ENCODE measurements at regions not wholly inside any gene's neighbourhood (a gene's known extent, or its start where the extent isn't known, plus 50 kb on each side); places are given as distances from the start of the nearest gene placed in this dataset.

DNA sequence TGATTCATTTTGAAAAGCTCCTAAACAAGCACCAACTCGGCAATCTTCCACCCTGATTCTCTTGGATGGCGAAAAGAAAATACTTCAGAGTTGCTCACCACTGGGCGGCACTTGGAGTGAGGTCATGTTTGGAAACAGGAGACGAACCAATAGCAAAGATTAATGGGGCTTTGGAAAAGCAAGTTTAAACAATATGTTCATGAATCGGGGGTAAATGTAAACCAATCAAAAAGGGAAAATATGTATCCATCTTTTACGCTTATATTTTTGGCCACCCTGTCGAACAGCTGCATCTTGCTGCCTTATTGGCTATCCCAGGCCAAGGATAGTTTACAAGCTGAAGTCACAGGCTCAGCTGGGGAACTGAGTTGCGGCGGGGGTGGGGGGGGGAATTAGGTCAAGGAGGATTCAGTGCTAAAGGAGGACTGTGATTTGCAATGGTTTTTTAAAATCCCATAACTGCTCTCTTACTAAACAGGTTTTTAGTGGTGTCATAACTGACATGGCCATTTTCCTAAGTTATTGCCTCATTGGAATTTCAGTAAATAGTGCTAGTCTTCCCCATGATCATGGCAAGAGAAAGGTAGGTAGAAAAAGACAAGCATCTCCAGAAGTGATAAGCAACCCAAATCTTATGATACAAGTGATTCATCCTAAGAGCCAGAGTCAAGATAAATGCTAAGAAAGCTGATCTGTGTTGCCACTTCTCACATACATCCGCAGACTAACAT, 210.6 kb downstream of the PHLDA1 start:
- H2AFZ ChIP-seq (replicated peaks), result no peak overlapping the region
- H3K27me3 ChIP-seq, result no peaks in the 10 kb centered on the region
- Mint-ChIP-seq H3K4me1 (peaks cover 19% of the 10 kb centered on the region), H3K27me3 (ENCODE audit: insufficient read depth, low read depth) (no peaks in the 10 kb centered on the region), H3K9me3 (peaks cover 2% of the 10 kb centered on the region), H3K27ac (peak overlapping the region; percentile 41), H3K36me3 (no peaks in the 10 kb centered on the region), H3K4me3 (no peak overlapping the region)
- no peaks in the 10 kb centered on the region for H3K79me2 ChIP-seq (ENCODE audit: low read depth)
- no peaks in the 10 kb centered on the region for H4K20me1 ChIP-seq (ENCODE audit: low read depth)
- no peak for DNase-seq (ENCODE audit: low spot score)
- H3K4me1 ChIP-seq, result no peaks in the 10 kb centered on the region
- no peaks in the 10 kb centered on the region for H3F3A ChIP-seq (ENCODE audit: low read depth)
- no peaks in the 10 kb centered on the region for H3K9me3 ChIP-seq (ENCODE audit: low read depth)
- no peaks in the 10 kb centered on the region for H3K36me3 ChIP-seq
- TF ChIP-seq, protein P1, sequence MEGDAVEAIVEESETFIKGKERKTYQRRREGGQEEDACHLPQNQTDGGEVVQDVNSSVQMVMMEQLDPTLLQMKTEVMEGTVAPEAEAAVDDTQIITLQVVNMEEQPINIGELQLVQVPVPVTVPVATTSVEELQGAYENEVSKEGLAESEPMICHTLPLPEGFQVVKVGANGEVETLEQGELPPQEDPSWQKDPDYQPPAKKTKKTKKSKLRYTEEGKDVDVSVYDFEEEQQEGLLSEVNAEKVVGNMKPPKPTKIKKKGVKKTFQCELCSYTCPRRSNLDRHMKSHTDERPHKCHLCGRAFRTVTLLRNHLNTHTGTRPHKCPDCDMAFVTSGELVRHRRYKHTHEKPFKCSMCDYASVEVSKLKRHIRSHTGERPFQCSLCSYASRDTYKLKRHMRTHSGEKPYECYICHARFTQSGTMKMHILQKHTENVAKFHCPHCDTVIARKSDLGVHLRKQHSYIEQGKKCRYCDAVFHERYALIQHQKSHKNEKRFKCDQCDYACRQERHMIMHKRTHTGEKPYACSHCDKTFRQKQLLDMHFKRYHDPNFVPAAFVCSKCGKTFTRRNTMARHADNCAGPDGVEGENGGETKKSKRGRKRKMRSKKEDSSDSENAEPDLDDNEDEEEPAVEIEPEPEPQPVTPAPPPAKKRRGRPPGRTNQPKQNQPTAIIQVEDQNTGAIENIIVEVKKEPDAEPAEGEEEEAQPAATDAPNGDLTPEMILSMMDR (IDR thresholded peaks at IDR 0.05), result no peak
- no peak for TF ChIP-seq EZH2 (IDR thresholded peaks at IDR 0.05)
- TF ChIP-seq EZH2phosphoT487 (IDR thresholded peaks at IDR 0.05), result no peak
- H3K9ac ChIP-seq, result no peak overlapping the region
- H3K4me2 ChIP-seq, result no peak overlapping the region
- H3K27ac ChIP-seq, result no peak overlapping the region
- H3K4me3 ChIP-seq, result no peak overlapping the region

DNA sequence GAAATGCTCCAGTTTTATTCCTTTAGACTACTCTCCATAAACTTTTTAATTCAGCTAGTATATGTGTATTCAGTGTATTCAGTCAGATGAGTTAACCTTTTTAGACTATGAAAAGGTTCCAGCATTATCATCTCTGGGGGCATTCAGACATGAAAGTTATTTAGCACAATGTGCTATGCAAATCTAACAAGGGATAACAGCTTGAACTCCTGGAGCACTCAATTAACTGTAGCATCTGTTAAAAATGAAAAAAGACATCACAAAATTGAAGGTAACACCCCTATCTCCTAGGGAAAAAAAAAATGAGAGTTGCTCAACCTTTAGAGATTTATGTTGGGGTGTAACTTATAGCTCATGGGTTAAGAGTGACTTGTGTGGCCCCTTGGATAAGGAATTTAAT, 211.5 kb downstream of the PHLDA1 start:
- Histone ChIP-seq H4K20me1 (ENCODE audit: low read depth) (no peaks in the 10 kb centered on the region), H3K27me3 (no peaks in the 10 kb centered on the region), H3K4me3 (no peak overlapping the region), H3K9me3 (ENCODE audit: low read depth) (no peaks in the 10 kb centered on the region), H3F3A (ENCODE audit: low read depth) (no peaks in the 10 kb centered on the region), H3K79me2 (ENCODE audit: low read depth) (no peaks in the 10 kb centered on the region), H3K27ac (no peak overlapping the region), H3K9ac (no peak overlapping the region), H3K4me2 (no peak overlapping the region), H3K4me1 (no peaks in the 10 kb centered on the region), H2AFZ (replicated peaks) (no peak overlapping the region), H3K36me3 (no peaks in the 10 kb centered on the region)
- no peak overlapping the region for H3K4me3 Mint-ChIP-seq
- peaks cover 2% of the 10 kb centered on the region for H3K9me3 Mint-ChIP-seq
- H3K27ac Mint-ChIP-seq, result no peak overlapping the region
- H3K4me1 Mint-ChIP-seq, result peaks cover 27% of the 10 kb centered on the region
- TF ChIP-seq EZH2 (IDR thresholded peaks at IDR 0.05) (no peak), EZH2phosphoT487 (IDR thresholded peaks at IDR 0.05) (no peak)
- TF ChIP-seq, protein P1 (IDR thresholded peaks at IDR 0.05), result no peak
- no peaks in the 10 kb centered on the region for H3K36me3 Mint-ChIP-seq
- no peak for DNase-seq (ENCODE audit: low spot score)
- no peaks in the 10 kb centered on the region for H3K27me3 Mint-ChIP-seq (ENCODE audit: insufficient read depth, low read depth)

DNA sequence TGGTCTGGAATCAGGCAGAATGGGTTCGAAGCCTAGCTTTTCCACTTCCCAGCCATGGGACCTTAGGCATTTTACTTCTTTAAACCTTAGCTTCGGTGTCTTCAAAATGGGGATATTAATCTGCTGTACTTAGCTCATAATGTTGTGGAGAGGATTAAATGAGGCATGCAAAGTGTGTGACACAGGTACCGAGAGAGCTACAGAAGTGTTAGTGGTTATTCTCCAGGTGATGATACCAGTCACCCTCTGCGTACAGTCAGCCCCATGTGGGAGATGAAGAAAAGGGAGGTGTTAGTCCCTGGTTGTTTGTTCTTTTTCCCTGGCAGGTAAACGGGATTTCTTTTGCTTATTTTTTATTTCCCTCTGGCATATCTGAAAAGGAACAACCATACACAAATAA, 212.1 kb downstream of the PHLDA1 start:
- H3K4me3 ChIP-seq, result no peak overlapping the region
- H3K9ac ChIP-seq, result no peak overlapping the region
- no peak overlapping the region for H3K27ac ChIP-seq
- no peak overlapping the region for H3K27ac Mint-ChIP-seq
- H3K27me3 Mint-ChIP-seq (ENCODE audit: insufficient read depth, low read depth), result no peaks in the 10 kb centered on the region
- TF ChIP-seq, protein P1 (IDR thresholded peaks at IDR 0.05), result no peak
- TF ChIP-seq EZH2phosphoT487 (IDR thresholded peaks at IDR 0.05) (no peak), EZH2 (IDR thresholded peaks at IDR 0.05) (no peak)
- no peaks in the 10 kb centered on the region for H3K36me3 Mint-ChIP-seq
- no peak overlapping the region for H3K4me2 ChIP-seq
- H3K9me3 Mint-ChIP-seq, result peaks cover 2% of the 10 kb centered on the region
- H3K4me1 ChIP-seq, result no peaks in the 10 kb centered on the region
- no peaks in the 10 kb centered on the region for H3K36me3 ChIP-seq
- no peaks in the 10 kb centered on the region for H3K9me3 ChIP-seq (ENCODE audit: low read depth)
- no peaks in the 10 kb centered on the region for H3K79me2 ChIP-seq (ENCODE audit: low read depth)
- peaks cover 5% of the 10 kb centered on the region for H3K27me3 ChIP-seq
- no peaks in the 10 kb centered on the region for H4K20me1 ChIP-seq (ENCODE audit: low read depth)
- DNase-seq (ENCODE audit: low spot score), result no peak
- H3K4me3 Mint-ChIP-seq, result peak overlapping the region; percentile 39
- H3F3A ChIP-seq (ENCODE audit: low read depth), result no peaks in the 10 kb centered on the region
- no peak overlapping the region for H2AFZ ChIP-seq (replicated peaks)
- H3K4me1 Mint-ChIP-seq, result peaks cover 32% of the 10 kb centered on the region
